HG02938 (cell line): ENCODE measurements at regions not wholly inside any gene's neighbourhood (a gene's known extent, or its start where the extent isn't known, plus 50 kb on each side); places are given as distances from the start of the nearest gene placed in this dataset.

ENCODE experiments used
- ATAC-seq: cut with Tn5 transposase; IDR thresholded peaks from one replicate; pipeline ENCODE4 v1.9.1; 2021; ENCODE audit warnings: mild to moderate bottlenecking, moderate library complexity; ENCODE audit not compliant: unreplicated experiment

GRCh38 chr6:82720992-82721391 is 344.6 kb downstream of the UBE3D start:
- ATAC-seq: no peak

- no peak for ATAC-seq
Measured at GRCh38 chr6:82735790-82736189, 329.9 kb downstream of the UBE3D start.

- no peak for ATAC-seq
Measured at GRCh38 chr6:82737965-82738364, 327.7 kb downstream of the UBE3D start.

- ATAC-seq: no peak
Measured at GRCh38 chr6:82738773-82739172, 326.9 kb downstream of the UBE3D start.

- ATAC-seq: no peak
Measured at GRCh38 chr6:82739303-82739702, 326.3 kb downstream of the UBE3D start.

- ATAC-seq: no peak
Measured at GRCh38 chr6:82740072-82740471, 325.6 kb downstream of the UBE3D start.

- ATAC-seq: no peak
Measured at GRCh38 chr6:82741325-82741995, 324.2 kb downstream of the UBE3D start.

- ATAC-seq: no peak
Measured at GRCh38 chr6:82741996-82742385, 323.6 kb downstream of the UBE3D start.

- no peak for ATAC-seq
Measured at GRCh38 chr6:82744286-82745015, 321.2 kb downstream of the UBE3D start.

- ATAC-seq: no peak
Measured at GRCh38 chr6:82750556-82750955, 315.1 kb downstream of the UBE3D start.

GRCh38 chr6:82751718-82752117 is 313.9 kb downstream of the UBE3D start:
- ATAC-seq: no peak

GRCh38 chr6:82761674-82762345 is 303.8 kb downstream of the UBE3D start:
- no peak for ATAC-seq

GRCh38 chr6:82766476-82766875 is 299.2 kb downstream of the UBE3D start:
- ATAC-seq: no peak

- no peak for ATAC-seq
Measured at GRCh38 chr6:82767037-82767436, 298.6 kb downstream of the UBE3D start.

- no peak for ATAC-seq
Measured at GRCh38 chr6:82767447-82767846, 298.2 kb downstream of the UBE3D start.

- ATAC-seq: no peak
Measured at GRCh38 chr6:82772851-82773717, 292.6 kb downstream of the UBE3D start.

GRCh38 chr6:82775361-82775760 is 290.3 kb downstream of the UBE3D start:
- ATAC-seq: no peak

- no peak for ATAC-seq
Measured at GRCh38 chr6:82775981-82776380, 289.7 kb downstream of the UBE3D start.

- no peak for ATAC-seq
Measured at GRCh38 chr6:82779041-82779440, 286.6 kb downstream of the UBE3D start.

- no peak for ATAC-seq
Measured at GRCh38 chr6:82780334-82780733, 285.3 kb downstream of the UBE3D start.

GRCh38 chr6:82781620-82782204 is 283.9 kb downstream of the UBE3D start:
- no peak for ATAC-seq
